A673 (cell line): ENCODE measurements at regions not wholly inside any gene's neighbourhood (a gene's known extent, or its start where the extent isn't known, plus 50 kb on each side); places are given as distances from the start of the nearest gene placed in this dataset.

Source experiments
- BruUV-seq: library from RNA; stranded (reverse); fragments of 400-500 nt; replicated peaks from 2 replicates; lab custom pipeline; 2021; lab: Mats Ljungman, UMichigan
- CTCF ChIA-PET: fragments of 300-600 bp; sonication (Branson Sonifier 250); formaldehyde crosslinking; loops from one replicate; lab custom pipeline; 2022; ENCODE audit warnings: antibody characterized with exemption; lab: Charles Lee
- POLR2A ChIA-PET: fragments of 300-600 bp; sonication (Branson Sonifier 250); formaldehyde crosslinking; loops from one replicate; lab custom pipeline; 2022; ENCODE audit warnings: antibody characterized with exemption; ENCODE audit not compliant: low non-redundant PET; lab: Charles Lee
- DNase-seq: peaks from one replicate; pipeline ENCODE4 v3.0.0-alpha.2; 2015; ENCODE audit warnings: low spot score
- H3K27ac ChIP-seq: fragments of 200-600 bp; sonication (generic); 2 replicates; pipeline ENCODE4 v1.5.1; 2016; ENCODE audit warnings: mixed run types, low read depth, mild to moderate bottlenecking, mixed read lengths, antibody characterized with exemption, low read length; ENCODE audit not compliant: poor library complexity, severe bottlenecking
- H3K27me3 ChIP-seq: fragments of 200-600 bp; sonication (generic); replicated peaks from 2 replicates; pipeline ENCODE4 v1.6.1; 2017; ENCODE audit warnings: mixed run types, low read depth, mild to moderate bottlenecking, mixed read lengths, antibody characterized with exemption, low read length; ENCODE audit not compliant: insufficient read depth, poor library complexity
- H3K36me3 ChIP-seq: fragments of 200-600 bp; sonication (generic); 2 replicates; pipeline ENCODE4 v1.6.1; 2016; ENCODE audit warnings: mixed run types, mild to moderate bottlenecking, mixed read lengths, antibody characterized with exemption, low read length; ENCODE audit not compliant: insufficient read depth, poor library complexity, severe bottlenecking
- H3K4me1 ChIP-seq: fragments of 200-600 bp; sonication (generic); 2 replicates; pipeline ENCODE4 v1.6.1; 2017; ENCODE audit warnings: mixed run types, mild to moderate bottlenecking, mixed read lengths, antibody characterized with exemption, low read length; ENCODE audit not compliant: insufficient read depth, poor library complexity, severe bottlenecking
- H3K4me3 ChIP-seq: fragments of 200-600 bp; sonication (generic); 2 replicates; pipeline ENCODE4 v1.5.1; 2016; ENCODE audit warnings: low read depth, mixed run types, mild to moderate bottlenecking, mixed read lengths, low read length; ENCODE audit not compliant: poor library complexity, severe bottlenecking
- H3K9me3 ChIP-seq: fragments of 200-600 bp; sonication (generic); 2 replicates; pipeline ENCODE4 v1.6.1; 2016; ENCODE audit warnings: mixed run types, low read depth, mild to moderate bottlenecking, mixed read lengths, antibody characterized with exemption, low read length; ENCODE audit not compliant: poor library complexity, severe bottlenecking
- CTCF ChIP-seq: fragments of 300-800, 200-600 bp; sonication (generic); conservative IDR thresholded peaks from 2 replicates; pipeline ENCODE4 v1.5.1; 2017; ENCODE audit warnings: low read depth, mild to moderate bottlenecking, antibody characterized with exemption, low read length, moderate library complexity, mixed read lengths
- EZH2 ChIP-seq: fragments of 200-600 bp; sonication (generic); IDR thresholded peaks from 2 replicates; pipeline ENCODE4 v1.6.1; 2017; ENCODE audit warnings: borderline replicate concordance, low read depth, mild to moderate bottlenecking, mixed read lengths, antibody characterized with exemption, low read length; ENCODE audit not compliant: poor library complexity, severe bottlenecking
- intact Hi-C: fragments of 100-400 bp; cut with micrococcal nuclease; formaldehyde crosslinking; loops from one replicate; pipeline ENCODE4 v1.10.0; 2022; ENCODE audit not compliant: unreplicated experiment

GRCh38 chr1:177873238-177873637 is 96.6 kb downstream of the SEC16B start:
- TF ChIP-seq EZH2: no peak
- no peak for TF ChIP-seq CTCF
- ChIA-PET POLR2A (interaction anchor here (0.6 kb wide), 1 partner anchor 18 kb away, joined by 7 read pairs; no protein-coding TSS in a partner anchor), CTCF (no interaction called here)
- peaks cover 24% of the 10 kb centered on the region for H3K4me1 ChIP-seq
- peak; percentile 86 for DNase-seq
- BruUV-seq: no TSS peak
- intact Hi-C loops: no loop called here
- H3K36me3 ChIP-seq: no peaks in the 10 kb centered on the region
- H3K27ac ChIP-seq: no peak overlapping the region
- H3K27me3 ChIP-seq: no peaks in the 10 kb centered on the region
- H3K4me3 ChIP-seq: no peak overlapping the region
- peaks cover 3% of the 10 kb centered on the region for H3K9me3 ChIP-seq

GRCh38 chr1:177872308-177872900 is 97.5 kb downstream of the SEC16B start:
- ChIA-PET POLR2A (no interaction called here), CTCF (no interaction called here)
- H3K27me3 ChIP-seq: no peaks in the 10 kb centered on the region
- TF ChIP-seq CTCF (no peak), EZH2 (no peak)
- H3K9me3 ChIP-seq: peaks cover 3% of the 10 kb centered on the region
- H3K4me1 ChIP-seq: peaks cover 24% of the 10 kb centered on the region
- no TSS peak for BruUV-seq
- H3K27ac ChIP-seq: no peak overlapping the region
- DNase-seq: peak; percentile 11
- intact Hi-C loops: no loop called here
- no peak overlapping the region for H3K4me3 ChIP-seq
- no peaks in the 10 kb centered on the region for H3K36me3 ChIP-seq

GRCh38 chr1:177871613-177872307 is 98.1 kb downstream of the SEC16B start:
- TF ChIP-seq CTCF (no peak), EZH2 (no peak)
- Histone ChIP-seq H3K4me1 (peaks cover 24% of the 10 kb centered on the region), H3K27me3 (no peaks in the 10 kb centered on the region), H3K36me3 (no peaks in the 10 kb centered on the region), H3K4me3 (no peak overlapping the region), H3K27ac (no peak overlapping the region), H3K9me3 (peaks cover 1% of the 10 kb centered on the region)
- ChIA-PET POLR2A (no interaction called here), CTCF (no interaction called here)
- BruUV-seq: no TSS peak
- intact Hi-C loops: no loop called here
- peak; percentile 74 for DNase-seq
